Peyer's patch (tissue), 4 donors: ENCODE measurements at regions not wholly inside any gene's neighbourhood (a gene's known extent, or its start where the extent isn't known, plus 50 kb on each side); places are given as distances from the start of the nearest gene placed in this dataset.

Source experiments
- DNase-seq, 3 donors: peaks; one replicate each; pipeline ENCODE4 v3.0.0-alpha.2; 2017 to 2019
- H3K27ac ChIP-seq, 4 donors: fragments of 200-600 bp; sonication (generic); one replicate each; pipeline ENCODE4 v1.5.1; 2016 to 2019
- H3K27me3 ChIP-seq, 2 donors: fragments of 200-600 bp; sonication (generic); one replicate each; pipeline ENCODE4 v1.5.1; 2019
- H3K36me3 ChIP-seq, 3 donors: fragments of 200-600 bp; sonication (generic); one replicate each; pipeline ENCODE4 v1.5.1; 2016 to 2019
- H3K4me1 ChIP-seq, 4 donors: fragments of 200-600 bp; sonication (generic); one replicate each; pipeline ENCODE4 v1.5.1; 2016 to 2019
- H3K4me3 ChIP-seq, 4 donors: fragments of 200-600 bp; sonication (generic); 1 replicate in 3 of 4; 2 replicates in 1 of 4; pipeline ENCODE4 v1.5.1; 2016 to 2019; ENCODE audit warnings: mild to moderate bottlenecking in 1 of 4
- H3K9me3 ChIP-seq, 4 donors: fragments of 200-600 bp; sonication (generic); one replicate each; pipeline ENCODE4 v1.5.1; 2016 to 2019; ENCODE audit warnings: mild to moderate bottlenecking in 1 of 4
- CTCF ChIP-seq, 6 experiments: fragments of 450-650 bp in 4 of 6; fragments of 200-600 bp in 2 of 6; sonication (generic) in 1 of 6; IDR thresholded peaks; one replicate each; pipeline ENCODE4 v1.5.1; 2017 to 2019; ENCODE audit warnings: antibody characterized with exemption in 6 of 6, mild to moderate bottlenecking in 3 of 6, moderate library complexity in 1 of 6
- POLR2A ChIP-seq, 2 donors: fragments of 450-650 bp; IDR thresholded peaks; one replicate each; pipeline ENCODE4 v1.5.1; 2017; ENCODE audit warnings: antibody characterized with exemption in 2 of 2, mild to moderate bottlenecking in 2 of 2, moderate library complexity in 2 of 2

GRCh38 chr3:1787094-1787493, 311.6 kb upstream of the CNTN4 start:
- no peak for TF ChIP-seq CTCF (IDR thresholded peaks at IDR 0.05)
- no peak for TF ChIP-seq POLR2A (IDR thresholded peaks at IDR 0.05)
- no peaks in the 10 kb centered on the region for H3K4me1 ChIP-seq

GRCh38 chr3:1792466-1792865, 306.2 kb upstream of the CNTN4 start:
- Histone ChIP-seq H3K27me3 (no peaks in the 10 kb centered on the region), H3K4me1 (no peaks in the 10 kb centered on the region)
- DNase-seq = no peak

More at GRCh38 chr3:1787094-1787493, 311.6 kb upstream of the CNTN4 start:
- DNase-seq = no peak
- Histone ChIP-seq H3K4me3 (no peak overlapping the region), H3K36me3 (no peaks in the 10 kb centered on the region), H3K27me3 (no peaks in the 10 kb centered on the region), H3K9me3 (no peaks in the 10 kb centered on the region), H3K27ac (no peak overlapping the region)

DNA sequence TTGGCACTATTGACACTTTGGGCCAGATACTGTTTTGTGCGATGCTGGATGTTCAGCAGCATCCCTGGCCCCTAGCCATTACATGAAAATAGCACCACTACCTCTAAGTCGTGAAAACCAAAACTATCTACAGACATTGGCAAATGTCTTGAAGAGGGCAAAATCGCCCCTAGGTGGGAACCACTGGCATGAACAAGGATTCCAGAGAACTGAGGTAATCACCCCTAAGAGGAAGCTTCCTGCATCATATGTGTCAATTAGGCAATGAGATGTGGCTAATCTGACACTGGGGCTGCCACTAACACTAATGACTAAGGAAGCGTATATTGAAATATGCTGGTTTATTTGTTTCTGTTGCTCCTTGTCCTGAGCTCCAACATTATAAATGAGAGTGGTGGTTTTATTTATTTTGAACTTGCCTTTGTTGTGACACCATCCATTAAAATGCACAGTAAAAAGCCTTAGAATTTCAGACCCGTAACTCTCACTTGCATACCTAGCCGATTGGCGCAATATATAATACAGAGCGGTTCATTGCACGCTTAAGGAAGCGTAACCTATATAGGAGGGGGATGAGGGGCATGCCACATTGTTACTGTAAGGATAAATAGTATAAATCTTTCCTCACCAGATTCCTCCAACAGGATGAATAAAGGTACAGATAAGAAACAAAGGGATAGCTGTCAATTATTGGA, 299.8 kb upstream of the CNTN4 start:
- Histone ChIP-seq H3K27me3 (no peaks in the 10 kb centered on the region), H3K27ac (no peak overlapping the region), H3K36me3 (no peaks in the 10 kb centered on the region), H3K9me3 (no peaks in the 10 kb centered on the region), H3K4me3 (no peak overlapping the region), H3K4me1 (no peaks in the 10 kb centered on the region)
- DNase-seq = no peak
- TF ChIP-seq CTCF (IDR thresholded peaks at IDR 0.05) (no peak), POLR2A (IDR thresholded peaks at IDR 0.05) (no peak)

More at GRCh38 chr3:1792466-1792865, 306.2 kb upstream of the CNTN4 start:
- H3K9me3 ChIP-seq = no peaks in the 10 kb centered on the region
- no peak for TF ChIP-seq POLR2A (IDR thresholded peaks at IDR 0.05)
- no peak for TF ChIP-seq CTCF (IDR thresholded peaks at IDR 0.05)
- H3K36me3 ChIP-seq = no peaks in the 10 kb centered on the region
- H3K27ac ChIP-seq = no peak overlapping the region
- no peak overlapping the region for H3K4me3 ChIP-seq

GRCh38 chr3:1805331-1805730, 293.3 kb upstream of the CNTN4 start:
- Histone ChIP-seq H3K36me3 (no peaks in the 10 kb centered on the region), H3K9me3 (peaks cover 0 to 4% (median 0%) of the 10 kb centered on the region in 4 donors), H3K4me3 (no peak overlapping the region), H3K27ac (no peak overlapping the region), H3K4me1 (no peaks in the 10 kb centered on the region), H3K27me3 (no peaks in the 10 kb centered on the region)
- no peak for DNase-seq
- TF ChIP-seq POLR2A (IDR thresholded peaks at IDR 0.05) = no peak
- TF ChIP-seq CTCF (IDR thresholded peaks at IDR 0.05) = no peak

DNA sequence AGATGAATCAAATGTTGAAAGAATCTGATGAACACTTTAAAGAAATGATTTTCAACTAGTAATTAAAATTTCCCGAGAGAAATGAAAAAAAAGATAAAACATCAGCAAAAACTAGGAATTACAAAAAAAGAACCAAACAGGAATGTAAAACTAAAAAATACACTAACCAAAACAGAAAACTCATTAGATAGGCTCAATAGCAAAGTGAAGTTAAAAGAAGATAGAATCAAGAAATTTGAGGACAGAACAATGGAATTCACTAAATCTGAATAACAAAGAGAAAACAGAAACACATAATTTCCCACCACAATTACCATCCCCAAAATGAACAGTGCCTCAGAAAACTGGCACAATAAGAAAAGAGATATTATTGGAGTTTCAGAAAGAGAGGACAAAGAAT, 290.1 kb upstream of the CNTN4 start:
- TF ChIP-seq POLR2A (IDR thresholded peaks at IDR 0.05) = no peak
- no peak for TF ChIP-seq CTCF (IDR thresholded peaks at IDR 0.05)
- no peak overlapping the region for H3K27ac ChIP-seq
- H3K36me3 ChIP-seq = no peaks in the 10 kb centered on the region
- H3K4me1 ChIP-seq = no peaks in the 10 kb centered on the region
- no peak for DNase-seq
- H3K4me3 ChIP-seq = no peak overlapping the region
- peaks cover 0 to 4% (median 0%) of the 10 kb centered on the region in 4 donors for H3K9me3 ChIP-seq
- H3K27me3 ChIP-seq = no peaks in the 10 kb centered on the region
